MM.1S (cell line): ENCODE measurements at regions not wholly inside any gene's neighbourhood (a gene's known extent, or its start where the extent isn't known, plus 50 kb on each side); places are given as distances from the start of the nearest gene placed in this dataset.

ENCODE experiments used
- EZH2 ChIP-seq: fragments of 300-600 bp; sonication (generic); optimal IDR thresholded peaks from 2 replicates; pipeline ENCODE3; 2017; ENCODE audit warnings: low read depth, mild to moderate bottlenecking, antibody characterized with exemption, low read length, mixed read lengths
- EZH2phosphoT487 ChIP-seq: fragments of 300-600 bp; sonication (generic); IDR thresholded peaks from 2 replicates; pipeline ENCODE4 v1.6.1; 2018; ENCODE audit warnings: antibody characterized with exemption, low read length
- TF ChIP-seq, protein P1 (sequence below): fragments of 300-600 bp; sonication (generic); IDR thresholded peaks from 2 replicates; pipeline ENCODE4 v1.5.1; 2016; ENCODE audit warnings: antibody characterized with exemption, low read length, mixed read lengths

DNA sequence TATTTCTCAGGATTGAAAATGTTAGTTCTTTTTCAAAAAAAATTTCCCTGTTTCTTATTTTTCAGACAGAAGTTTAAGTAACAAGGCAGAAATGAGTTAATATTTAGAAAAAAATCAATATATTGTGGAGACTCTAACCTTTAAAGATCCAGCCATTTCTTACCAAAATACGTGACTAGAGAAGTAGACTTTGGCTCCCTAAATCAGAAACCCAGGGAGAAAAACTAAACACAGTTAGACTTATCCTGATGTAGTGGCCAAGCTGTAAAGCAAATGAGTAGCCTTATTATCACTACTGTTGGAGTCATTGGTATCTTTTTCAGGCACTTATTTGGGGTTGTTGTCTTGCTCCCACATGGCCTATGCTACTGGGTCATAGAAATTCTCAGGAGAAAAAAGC lies 1556.4 kb upstream of the ADGRL3 start:
- TF ChIP-seq, protein P1, sequence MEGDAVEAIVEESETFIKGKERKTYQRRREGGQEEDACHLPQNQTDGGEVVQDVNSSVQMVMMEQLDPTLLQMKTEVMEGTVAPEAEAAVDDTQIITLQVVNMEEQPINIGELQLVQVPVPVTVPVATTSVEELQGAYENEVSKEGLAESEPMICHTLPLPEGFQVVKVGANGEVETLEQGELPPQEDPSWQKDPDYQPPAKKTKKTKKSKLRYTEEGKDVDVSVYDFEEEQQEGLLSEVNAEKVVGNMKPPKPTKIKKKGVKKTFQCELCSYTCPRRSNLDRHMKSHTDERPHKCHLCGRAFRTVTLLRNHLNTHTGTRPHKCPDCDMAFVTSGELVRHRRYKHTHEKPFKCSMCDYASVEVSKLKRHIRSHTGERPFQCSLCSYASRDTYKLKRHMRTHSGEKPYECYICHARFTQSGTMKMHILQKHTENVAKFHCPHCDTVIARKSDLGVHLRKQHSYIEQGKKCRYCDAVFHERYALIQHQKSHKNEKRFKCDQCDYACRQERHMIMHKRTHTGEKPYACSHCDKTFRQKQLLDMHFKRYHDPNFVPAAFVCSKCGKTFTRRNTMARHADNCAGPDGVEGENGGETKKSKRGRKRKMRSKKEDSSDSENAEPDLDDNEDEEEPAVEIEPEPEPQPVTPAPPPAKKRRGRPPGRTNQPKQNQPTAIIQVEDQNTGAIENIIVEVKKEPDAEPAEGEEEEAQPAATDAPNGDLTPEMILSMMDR: no peak
- TF ChIP-seq EZH2: no peak
- no peak for TF ChIP-seq EZH2phosphoT487
